IPS DF 6.9 (cell line): ENCODE measurements at regions not wholly inside any gene's neighbourhood (a gene's known extent, or its start where the extent isn't known, plus 50 kb on each side); places are given as distances from the start of the nearest gene placed in this dataset.

Experiments used
- DNase-seq: peaks from one replicate; pipeline ENCODE4 v3.0.0-alpha.2; 2013; ENCODE audit warnings: low read depth, low spot score
- H3K27ac ChIP-seq: one replicate; pipeline ENCODE4 v1.5.1; 2013; ENCODE audit warnings: low read length, control low read depth
- H3K27me3 ChIP-seq: 2 replicates; pipeline ENCODE4 v1.6.1; 2013; ENCODE audit warnings: mild to moderate bottlenecking, low read length; ENCODE audit not compliant: control insufficient read depth, insufficient read depth
- H3K36me3 ChIP-seq: 2 replicates; pipeline ENCODE4 v1.6.1; 2013; ENCODE audit warnings: low read length; ENCODE audit not compliant: control insufficient read depth, insufficient read depth
- H3K4me1 ChIP-seq: 2 replicates; pipeline ENCODE4 v1.6.1; 2013; ENCODE audit warnings: low read length; ENCODE audit not compliant: control insufficient read depth, insufficient read depth
- H3K4me3 ChIP-seq: 2 replicates; pipeline ENCODE4 v1.5.1; 2013; ENCODE audit warnings: mild to moderate bottlenecking, low read length
- H3K9me3 ChIP-seq: 2 replicates; pipeline ENCODE4 v1.6.1; 2013; ENCODE audit warnings: low read length, inconsistent platforms; ENCODE audit not compliant: control insufficient read depth, insufficient read depth
- WGBS: extraction: QIAGEN DNeasy Blood & Tissue Kit; methylation state at CpG from one replicate; pipeline ENCODE4 v1.1.7; 2013; ENCODE audit warnings: mixed read lengths, missing lambda C conversion rate; ENCODE audit not compliant: insufficient read length, insufficient coverage; 5-methylcytosine and 5-hydroxymethylcytosine counted together

GRCh38 chr12:125206711-125207110 lies 141.5 kb downstream of the AACS start:
- no CpG with 5 or more reads among the region's 9 CpGs for WGBS
- no peak for DNase-seq

GRCh38 chr12:125208334-125208733 lies 143.1 kb downstream of the AACS start:
- Histone ChIP-seq H3K9me3 (no peaks in the 10 kb centered on the region), H3K36me3 (no peaks in the 10 kb centered on the region), H3K27me3 (no peaks in the 10 kb centered on the region), H3K4me3 (no peak overlapping the region), H3K27ac (no peak overlapping the region), H3K4me1 (peaks cover 9% of the 10 kb centered on the region)
- WGBS, result no CpG with 5 or more reads among the region's 5 CpGs
- no peak for DNase-seq

More at GRCh38 chr12:125206711-125207110, 141.5 kb downstream of the AACS start:
- H3K36me3 ChIP-seq, result no peaks in the 10 kb centered on the region
- H3K4me3 ChIP-seq, result no peak overlapping the region
- H3K27me3 ChIP-seq, result no peaks in the 10 kb centered on the region
- H3K9me3 ChIP-seq, result no peaks in the 10 kb centered on the region
- H3K4me1 ChIP-seq, result peaks cover 9% of the 10 kb centered on the region
- H3K27ac ChIP-seq, result no peak overlapping the region

- Histone ChIP-seq H3K4me1 (peaks cover 9% of the 10 kb centered on the region), H3K9me3 (no peaks in the 10 kb centered on the region), H3K36me3 (no peaks in the 10 kb centered on the region), H3K27me3 (no peaks in the 10 kb centered on the region), H3K4me3 (no peak overlapping the region), H3K27ac (no peak overlapping the region)
- no peak for DNase-seq
- WGBS, result no CpG with 5 or more reads among the region's 12 CpGs
These were observed 143.7 kb downstream of the AACS start for GRCh38 chr12:125208942-125209341.

- Histone ChIP-seq H3K9me3 (no peaks in the 10 kb centered on the region), H3K4me3 (no peak overlapping the region), H3K27me3 (no peaks in the 10 kb centered on the region), H3K27ac (no peak overlapping the region), H3K4me1 (peaks cover 9% of the 10 kb centered on the region), H3K36me3 (no peaks in the 10 kb centered on the region)
- no CpG with 5 or more reads among the region's 8 CpGs for WGBS
- DNase-seq, result no peak
These were observed 145.0 kb downstream of the AACS start for GRCh38 chr12:125210104-125210755.

- no CpG with 5 or more reads among the region's 7 CpGs for WGBS
- H3K4me1 ChIP-seq, result peaks cover 9% of the 10 kb centered on the region
- no peak overlapping the region for H3K4me3 ChIP-seq
- no peak for DNase-seq
- H3K27me3 ChIP-seq, result no peaks in the 10 kb centered on the region
- no peaks in the 10 kb centered on the region for H3K9me3 ChIP-seq
- no peaks in the 10 kb centered on the region for H3K36me3 ChIP-seq
- H3K27ac ChIP-seq, result no peak overlapping the region
These were observed 146.2 kb downstream of the AACS start for GRCh38 chr12:125211464-125211863.

GRCh38 chr12:125214289-125214688 lies 149.1 kb downstream of the AACS start:
- no peak for DNase-seq
- no peaks in the 10 kb centered on the region for H3K9me3 ChIP-seq
- WGBS, result no CpG with 5 or more reads among the region's 5 CpGs

GRCh38 chr12:125216756-125217155 lies 151.5 kb downstream of the AACS start:
- H3K4me3 ChIP-seq, result no peak overlapping the region
- no CpG with 5 or more reads among the region's 14 CpGs for WGBS

More at GRCh38 chr12:125214289-125214688, 149.1 kb downstream of the AACS start:
- Histone ChIP-seq H3K4me1 (peaks cover 2% of the 10 kb centered on the region; the same call in 1 of the 2 replicates), H3K36me3 (no peaks in the 10 kb centered on the region), H3K27me3 (no peaks in the 10 kb centered on the region), H3K27ac (no peak overlapping the region), H3K4me3 (no peak overlapping the region)

GRCh38 chr12:125217308-125217707 lies 152.1 kb downstream of the AACS start:
- Histone ChIP-seq H3K27me3 (no peaks in the 10 kb centered on the region), H3K27ac (no peak overlapping the region)
- no CpG with 5 or more reads among the region's 5 CpGs for WGBS

More at GRCh38 chr12:125216756-125217155, 151.5 kb downstream of the AACS start:
- Histone ChIP-seq H3K36me3 (no peaks in the 10 kb centered on the region), H3K9me3 (no peaks in the 10 kb centered on the region), H3K27me3 (no peaks in the 10 kb centered on the region), H3K27ac (no peak overlapping the region), H3K4me1 (no peaks in the 10 kb centered on the region; the same call in 1 of the 2 replicates)
- no peak for DNase-seq

GRCh38 chr12:125218952-125219351 lies 153.7 kb downstream of the AACS start:
- Histone ChIP-seq H3K27ac (no peak overlapping the region), H3K4me1 (no peaks in the 10 kb centered on the region; the same call in 1 of the 2 replicates), H3K36me3 (no peaks in the 10 kb centered on the region), H3K4me3 (no peak overlapping the region), H3K9me3 (no peaks in the 10 kb centered on the region), H3K27me3 (no peaks in the 10 kb centered on the region)
- WGBS, result no CpG with 5 or more reads among the region's 4 CpGs
- DNase-seq, result no peak

More at GRCh38 chr12:125217308-125217707, 152.1 kb downstream of the AACS start:
- H3K9me3 ChIP-seq, result no peaks in the 10 kb centered on the region
- H3K4me1 ChIP-seq, result no peaks in the 10 kb centered on the region; the same call in 1 of the 2 replicates
- H3K36me3 ChIP-seq, result no peaks in the 10 kb centered on the region
- DNase-seq, result no peak
- H3K4me3 ChIP-seq, result no peak overlapping the region

GRCh38 chr12:125220404-125221273 lies 155.4 kb downstream of the AACS start:
- H3K27ac ChIP-seq, result no peak overlapping the region
- no peaks in the 10 kb centered on the region; the same call in 1 of the 2 replicates for H3K4me1 ChIP-seq
- no peak for DNase-seq
- H3K4me3 ChIP-seq, result no peak overlapping the region
- no peaks in the 10 kb centered on the region for H3K27me3 ChIP-seq
- no peaks in the 10 kb centered on the region; the same call in 1 of the 2 replicates for H3K36me3 ChIP-seq
- no CpG with 5 or more reads among the region's 16 CpGs for WGBS
- H3K9me3 ChIP-seq, result no peaks in the 10 kb centered on the region
